K562 (cell line): ENCODE measurements at regions not wholly inside any gene's neighbourhood (a gene's known extent, or its start where the extent isn't known, plus 50 kb on each side); places are given as distances from the start of the nearest gene placed in this dataset.

Experiments used
- CXXC5 ChIP-seq: fragments of 250-450 bp; sonication (Bioruptor Pico); IDR thresholded peaks from 2 replicates; pipeline ENCODE4 v1.8.0; 2022; ENCODE audit warnings: inconsistent platforms, mild to moderate bottlenecking, moderate library complexity
- FOXP1 ChIP-seq: sonication (generic); formaldehyde crosslinking; IDR thresholded peaks from 2 replicates; pipeline ENCODE4 v1.8.0; 2022; ENCODE audit warnings: mild to moderate bottlenecking, missing genetic modification reagents
- FUS ChIP-seq: fragments of 200-400 bp; formaldehyde crosslinking; optimal IDR thresholded peaks from 2 replicates; pipeline ENCODE3; 2017; ENCODE audit warnings: low read depth, low read length
- MEF2A ChIP-seq: IDR thresholded peaks from 2 replicates; pipeline ENCODE4 v1.6.1; 2011; ENCODE audit warnings: low read depth, mild to moderate bottlenecking, low read length, moderate library complexity; ENCODE audit not compliant: control insufficient read depth
- MTA3 ChIP-seq: fragments of 450-650 bp; formaldehyde crosslinking; IDR thresholded peaks from 2 replicates; pipeline ENCODE4 v1.6.1; 2017; ENCODE audit warnings: mild to moderate bottlenecking, borderline replicate concordance
- NKRF ChIP-seq: fragments of 450-650 bp; IDR thresholded peaks from 2 replicates; pipeline ENCODE4 v1.6.1; 2016; ENCODE audit warnings: borderline replicate concordance
- NR2C2 ChIP-seq, 2 experiments: fragments of 200-800 bp in 1 of 2; sonication (Bioruptor generic) in 1 of 2; sonication (generic) in 1 of 2; formaldehyde crosslinking in 1 of 2; IDR thresholded peaks; 2 replicates each; pipeline versions ENCODE4 v1.6.1 to v1.8.0; 2016 to 2022; ENCODE audit warnings: mild to moderate bottlenecking in 1 of 2, missing compliant biosample characterization in 1 of 2, missing genetic modification characterization in 1 of 2, missing genetic modification reagents in 1 of 2
- POLR2A ChIP-seq: fragments of 450-650 bp; conservative IDR thresholded peaks from 2 replicates; pipeline ENCODE4 v1.6.1; 2016
- PRDM10 ChIP-seq: fragments of 450-650 bp; IDR thresholded peaks from 2 replicates; pipeline ENCODE4 v1.6.1; 2018; ENCODE audit not compliant: partially characterized antibody
- SNRNP70 ChIP-seq: fragments of 200-400 bp; formaldehyde crosslinking; optimal IDR thresholded peaks from 2 replicates; pipeline ENCODE3; 2017; ENCODE audit warnings: low read depth, low read length
- XRCC5 ChIP-seq: fragments of 200-400 bp; formaldehyde crosslinking; IDR thresholded peaks from 2 replicates; pipeline ENCODE4 v1.6.1; 2017; ENCODE audit warnings: low read depth, mild to moderate bottlenecking, low read length
- ZSCAN29 ChIP-seq: fragments of 450-650 bp; IDR thresholded peaks from 2 replicates; pipeline ENCODE4 v1.6.1; 2017
- TF ChIP-seq, protein P1 (sequence below), 2 experiments: fragments of 450-650 bp; formaldehyde crosslinking in 1 of 2; IDR thresholded peaks; 2 replicates each; pipeline versions ENCODE4 v1.4.0 to v1.6.1; 2014 to 2020; ENCODE audit warnings: mild to moderate bottlenecking in 2 of 2, borderline replicate concordance in 1 of 2, low read depth in 1 of 2

GRCh38 chrX:128906753-128907152 lies 616.5 kb downstream of the SMARCA1 start:
- TF ChIP-seq MTA3: no peak
- no peak for TF ChIP-seq FOXP1
- no peak for TF ChIP-seq FUS
- TF ChIP-seq POLR2A: no peak
- no peak for TF ChIP-seq ZSCAN29
- no peak for TF ChIP-seq CXXC5 (CRISPR knock-in tag)
- no peak for TF ChIP-seq PRDM10
- TF ChIP-seq MEF2A: no peak
- TF ChIP-seq, protein P1, sequence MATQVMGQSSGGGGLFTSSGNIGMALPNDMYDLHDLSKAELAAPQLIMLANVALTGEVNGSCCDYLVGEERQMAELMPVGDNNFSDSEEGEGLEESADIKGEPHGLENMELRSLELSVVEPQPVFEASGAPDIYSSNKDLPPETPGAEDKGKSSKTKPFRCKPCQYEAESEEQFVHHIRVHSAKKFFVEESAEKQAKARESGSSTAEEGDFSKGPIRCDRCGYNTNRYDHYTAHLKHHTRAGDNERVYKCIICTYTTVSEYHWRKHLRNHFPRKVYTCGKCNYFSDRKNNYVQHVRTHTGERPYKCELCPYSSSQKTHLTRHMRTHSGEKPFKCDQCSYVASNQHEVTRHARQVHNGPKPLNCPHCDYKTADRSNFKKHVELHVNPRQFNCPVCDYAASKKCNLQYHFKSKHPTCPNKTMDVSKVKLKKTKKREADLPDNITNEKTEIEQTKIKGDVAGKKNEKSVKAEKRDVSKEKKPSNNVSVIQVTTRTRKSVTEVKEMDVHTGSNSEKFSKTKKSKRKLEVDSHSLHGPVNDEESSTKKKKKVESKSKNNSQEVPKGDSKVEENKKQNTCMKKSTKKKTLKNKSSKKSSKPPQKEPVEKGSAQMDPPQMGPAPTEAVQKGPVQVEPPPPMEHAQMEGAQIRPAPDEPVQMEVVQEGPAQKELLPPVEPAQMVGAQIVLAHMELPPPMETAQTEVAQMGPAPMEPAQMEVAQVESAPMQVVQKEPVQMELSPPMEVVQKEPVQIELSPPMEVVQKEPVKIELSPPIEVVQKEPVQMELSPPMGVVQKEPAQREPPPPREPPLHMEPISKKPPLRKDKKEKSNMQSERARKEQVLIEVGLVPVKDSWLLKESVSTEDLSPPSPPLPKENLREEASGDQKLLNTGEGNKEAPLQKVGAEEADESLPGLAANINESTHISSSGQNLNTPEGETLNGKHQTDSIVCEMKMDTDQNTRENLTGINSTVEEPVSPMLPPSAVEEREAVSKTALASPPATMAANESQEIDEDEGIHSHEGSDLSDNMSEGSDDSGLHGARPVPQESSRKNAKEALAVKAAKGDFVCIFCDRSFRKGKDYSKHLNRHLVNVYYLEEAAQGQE (IDR thresholded peaks at IDR 0.05; ENCODE audit: borderline replicate concordance): no peak
- TF ChIP-seq, protein P1 (CRISPR knock-in tag; IDR thresholded peaks at IDR 0.05; ENCODE audit: low read depth): no peak
- TF ChIP-seq XRCC5: no peak
- no peak for TF ChIP-seq NR2C2 (CRISPR knock-in tag; IDR thresholded peaks at IDR 0.05)
- TF ChIP-seq NR2C2 (tag; IDR thresholded peaks at IDR 0.05): no peak
- TF ChIP-seq SNRNP70: no peak
- TF ChIP-seq NKRF: no peak
